Islet of Langerhans (tissue), 1 donor: ENCODE measurements at regions not wholly inside any gene's neighbourhood (a gene's known extent, or its start where the extent isn't known, plus 50 kb on each side); places are given as distances from the start of the nearest gene placed in this dataset.

Source experiments
- FAIRE-seq: peaks from one replicate; lab custom pipeline; 2011; peaks lifted over from hg19 to GRCh38; lab: Jason Lieb, UNC

DNA sequence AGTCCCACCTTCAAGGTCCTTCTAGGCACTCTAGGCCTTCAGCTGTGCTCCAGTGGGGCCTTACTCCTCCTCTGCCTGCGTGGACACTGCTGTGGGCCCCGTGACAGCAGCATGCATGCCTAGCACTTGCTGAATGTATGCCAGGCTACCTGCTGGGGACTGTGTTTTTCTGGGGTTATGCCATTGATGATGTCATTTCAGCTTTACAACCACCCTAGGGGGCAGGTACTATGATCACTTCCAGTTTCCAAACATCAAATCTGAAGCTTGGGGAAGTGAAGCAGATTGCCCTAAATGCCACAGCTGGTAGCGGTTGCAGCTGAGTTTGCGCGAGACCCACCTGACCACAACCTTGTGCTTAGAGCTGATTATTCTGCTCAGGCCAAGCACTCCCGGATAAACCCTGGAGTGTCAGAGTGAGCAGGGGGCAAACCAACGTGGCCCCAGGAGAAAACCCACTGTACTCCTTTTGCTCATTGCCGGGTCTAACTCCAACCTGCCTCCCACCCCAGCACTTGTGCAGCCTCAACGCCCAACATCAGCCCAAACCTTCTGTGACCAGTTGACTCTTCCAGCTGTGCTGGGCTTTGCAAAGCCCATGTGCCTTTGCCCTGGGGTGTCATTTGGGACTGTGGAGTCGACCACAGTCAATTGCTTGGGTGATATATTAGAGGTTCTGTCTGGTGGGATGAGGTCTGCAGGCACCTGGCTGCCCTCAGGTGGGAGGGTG is 168.4 kb downstream of the ENGASE start:
- FAIRE-seq: no peak

DNA sequence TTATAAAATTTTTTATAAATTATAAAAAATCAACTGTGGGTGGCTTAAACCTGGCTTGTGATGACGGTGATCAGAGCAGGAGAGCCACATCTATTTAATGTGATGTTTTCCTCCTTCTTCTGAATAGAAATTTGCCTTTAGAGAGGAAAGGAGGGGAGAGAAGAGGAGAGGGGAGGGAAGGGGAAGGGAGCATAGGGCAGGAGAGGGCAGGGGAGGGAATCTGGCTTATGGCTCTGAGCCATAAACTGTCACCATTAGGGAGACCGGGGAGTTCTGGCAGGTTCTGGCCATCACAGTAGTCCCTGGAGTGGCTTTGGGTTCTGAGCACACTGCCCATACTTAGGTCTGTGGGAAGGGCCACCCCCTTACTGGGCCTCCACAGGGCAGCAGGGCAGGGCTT is 167.8 kb downstream of the ENGASE start:
- FAIRE-seq: no peak

DNA sequence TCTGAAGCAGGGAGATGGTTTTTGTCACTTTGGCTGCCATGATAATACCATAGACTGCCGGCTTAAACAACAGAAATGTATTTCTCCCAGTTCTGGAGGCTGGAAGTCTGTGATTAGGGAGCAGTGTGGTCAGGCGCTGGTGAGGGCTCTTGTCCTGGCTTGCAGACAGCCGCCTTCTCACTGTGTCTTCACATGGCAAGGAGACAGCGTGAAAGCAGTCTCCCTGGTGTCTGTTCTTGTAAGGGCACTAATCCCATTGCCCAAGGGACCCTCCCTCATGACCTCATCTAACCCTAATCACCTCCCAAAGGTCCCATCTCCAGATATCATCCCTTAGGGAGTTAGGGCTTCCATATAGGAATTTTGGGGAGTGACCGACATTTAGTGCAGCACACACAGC is 167.0 kb downstream of the ENGASE start:
- no peak for FAIRE-seq

DNA sequence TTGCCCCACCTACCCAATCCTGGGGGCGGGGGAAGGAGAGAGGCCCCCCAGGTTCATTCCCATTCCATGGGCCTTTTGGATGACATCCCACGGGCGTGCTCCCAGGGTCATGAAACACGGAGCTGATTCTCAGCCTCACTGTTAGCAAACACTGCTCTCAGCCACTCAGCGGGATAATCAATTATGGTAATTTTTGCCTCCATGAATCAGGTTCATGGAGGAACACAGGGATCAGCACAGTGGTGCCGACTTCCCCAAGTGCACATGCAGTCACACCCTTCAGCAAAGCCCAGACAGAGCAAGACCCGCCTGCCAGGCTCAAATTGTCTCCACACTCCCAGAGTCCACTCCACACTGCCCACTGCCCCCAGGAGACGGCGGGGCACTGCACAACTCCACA is 164.6 kb downstream of the ENGASE start:
- no peak for FAIRE-seq

DNA sequence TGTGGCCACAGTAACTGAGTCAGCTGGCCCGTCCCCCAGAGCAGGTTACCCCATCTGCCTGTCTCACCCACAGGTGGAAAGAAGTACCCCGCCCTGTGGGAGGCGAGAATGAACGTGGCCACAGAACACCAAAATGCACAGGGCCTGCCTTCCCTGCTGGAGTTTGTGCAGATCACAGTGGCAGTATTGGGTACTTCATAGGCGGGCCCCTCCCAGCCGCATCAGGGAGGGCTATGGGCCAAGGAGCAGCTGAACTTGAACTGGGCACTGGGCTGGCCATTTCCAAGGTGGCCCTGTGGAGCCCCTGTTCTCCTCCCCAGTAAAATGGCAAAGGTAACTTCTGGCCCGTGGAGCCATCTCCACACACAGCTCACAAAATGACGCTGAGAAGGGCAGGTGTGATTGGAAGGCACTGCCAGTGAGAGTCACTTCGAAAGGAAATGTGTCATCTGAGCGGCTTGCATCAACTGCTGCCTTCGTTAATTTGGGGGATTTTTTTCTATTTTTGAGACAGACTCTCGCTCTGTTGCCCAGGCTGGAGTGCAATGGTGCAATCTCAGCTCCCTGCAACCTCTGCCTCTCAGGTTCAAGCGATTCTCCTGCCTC is 162.9 kb downstream of the ENGASE start:
- no peak for FAIRE-seq

DNA sequence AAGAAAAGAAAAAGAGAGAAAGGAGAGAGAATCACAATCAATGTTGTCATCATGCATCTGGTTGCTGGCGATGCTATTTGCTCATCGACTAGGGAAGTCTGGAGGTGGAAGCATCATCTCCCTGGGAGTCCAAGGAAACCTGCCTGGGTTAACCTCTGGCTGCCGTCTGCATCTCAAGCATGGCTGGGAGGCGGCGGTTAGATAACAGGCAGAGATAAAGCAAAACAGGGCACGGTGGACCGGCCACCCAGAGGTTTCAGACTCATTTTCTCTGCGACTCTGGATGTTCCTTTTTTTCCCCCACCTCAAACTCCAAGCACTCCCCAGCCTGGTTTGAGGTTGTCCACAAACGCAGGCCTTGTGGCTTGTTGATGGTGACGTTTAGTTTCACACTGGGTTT is 161.2 kb downstream of the ENGASE start:
- FAIRE-seq: no peak

DNA sequence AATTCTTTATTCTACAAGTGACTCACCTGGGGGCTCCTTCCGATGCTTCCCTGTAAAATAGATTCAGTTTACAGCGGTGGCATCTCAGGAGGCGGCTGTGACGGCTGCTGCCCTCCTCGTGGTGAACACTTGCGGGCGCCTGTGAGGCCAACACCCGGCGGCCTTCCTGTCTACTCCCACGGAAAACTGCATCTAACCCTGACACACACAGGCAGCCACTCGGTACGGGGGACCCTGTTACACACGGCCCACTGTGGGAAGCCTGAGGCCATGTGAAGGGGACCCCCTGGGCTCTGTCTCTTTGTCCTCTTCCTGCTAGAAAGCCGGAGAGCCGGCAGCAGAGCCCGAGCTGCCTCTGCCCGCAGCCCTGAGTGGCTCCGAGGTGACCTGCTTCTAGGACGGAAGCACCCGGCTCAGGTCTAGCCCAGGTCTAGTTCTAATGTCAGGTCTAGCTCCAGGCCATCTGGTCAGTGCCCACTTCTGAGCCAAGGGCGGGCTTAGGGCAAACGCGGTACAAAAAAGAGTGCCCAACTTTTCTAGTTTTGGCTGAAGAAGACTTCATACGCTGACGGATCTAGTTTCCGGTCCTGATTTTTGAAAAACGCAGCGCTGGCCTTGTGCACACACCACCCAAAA is 159.4 kb downstream of the ENGASE start:
- no peak for FAIRE-seq

DNA sequence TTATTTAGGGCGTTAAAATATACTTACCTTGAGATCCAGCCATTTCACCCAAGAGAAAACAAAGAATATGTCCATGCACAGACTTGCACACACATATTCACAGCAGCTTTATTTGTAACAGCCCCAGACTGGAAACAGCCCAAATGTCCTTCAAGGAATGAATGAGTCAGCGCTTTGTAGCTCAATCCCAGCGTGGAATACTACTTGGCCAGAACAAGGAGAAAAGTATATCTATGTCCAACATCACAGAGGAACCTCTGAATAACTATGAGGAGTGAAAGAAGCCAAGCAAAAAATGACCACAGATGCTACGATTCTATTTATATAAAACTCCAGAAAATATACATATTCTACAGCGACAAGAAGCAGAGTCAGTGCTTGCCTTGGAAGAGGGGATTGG is 158.3 kb downstream of the ENGASE start:
- no peak for FAIRE-seq

DNA sequence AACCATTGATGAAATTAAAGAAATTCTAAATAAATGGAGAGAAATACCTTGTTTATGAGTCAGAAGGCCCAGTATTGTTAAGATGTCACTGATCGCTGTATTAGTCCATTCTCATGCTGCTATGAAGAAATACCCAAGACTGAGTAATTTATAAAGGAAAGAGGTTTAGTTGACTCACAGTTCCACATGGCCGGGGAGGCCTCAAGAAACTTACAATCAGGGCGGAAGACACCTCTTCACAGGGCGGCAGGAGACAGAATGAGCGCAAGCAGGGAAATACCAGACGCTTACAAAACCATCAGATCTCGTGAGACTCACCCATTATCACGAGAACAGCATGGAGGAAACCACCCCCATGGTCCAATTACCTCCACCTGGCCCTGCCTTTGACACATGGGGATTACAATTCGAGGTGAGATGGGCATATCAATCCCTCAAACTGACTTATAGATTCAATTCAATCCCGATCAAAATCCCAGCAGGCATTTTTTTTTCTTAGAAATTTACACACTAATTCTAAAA is 157.2 kb downstream of the ENGASE start:
- FAIRE-seq: no peak

DNA sequence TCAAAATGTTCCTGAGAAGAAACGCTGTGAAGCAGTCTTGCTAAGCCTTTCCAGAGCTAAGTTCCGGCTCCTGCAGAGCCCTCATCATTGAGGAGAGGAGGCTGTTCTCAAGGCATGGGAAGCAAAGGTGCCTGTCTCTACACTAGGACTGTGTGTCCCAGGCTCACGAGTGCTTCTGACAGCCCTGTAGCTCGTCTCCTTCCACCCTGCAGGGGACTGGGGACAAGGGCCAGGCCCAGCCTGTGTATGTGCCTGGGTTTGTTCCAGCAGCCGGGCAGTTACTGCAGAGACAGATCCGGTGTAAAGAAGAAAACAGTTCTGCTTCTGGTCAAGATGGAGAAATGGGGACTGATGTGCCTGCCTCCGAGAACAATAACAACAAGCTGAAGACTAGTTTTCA is 156.0 kb downstream of the ENGASE start:
- FAIRE-seq: no peak

DNA sequence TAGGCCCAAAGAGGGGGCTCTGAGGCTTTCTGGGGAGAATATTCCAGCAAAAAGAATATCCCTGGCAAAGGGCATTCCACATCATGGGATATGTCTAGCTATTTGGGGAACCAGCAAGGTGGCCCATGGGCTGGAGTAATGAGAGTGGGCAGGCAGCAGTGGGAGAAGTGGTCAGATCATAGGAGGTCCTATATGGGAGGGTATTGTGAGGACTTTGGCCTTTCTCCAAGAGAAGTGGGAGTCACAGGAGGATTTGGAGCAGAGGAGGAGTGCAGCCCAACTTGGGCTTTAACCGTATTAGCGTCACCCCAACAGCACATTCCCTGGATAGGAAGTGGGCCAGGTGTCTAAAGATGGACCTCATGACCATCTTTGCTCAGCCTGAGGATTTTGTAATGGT is 151.4 kb downstream of the ENGASE start:
- FAIRE-seq: no peak

DNA sequence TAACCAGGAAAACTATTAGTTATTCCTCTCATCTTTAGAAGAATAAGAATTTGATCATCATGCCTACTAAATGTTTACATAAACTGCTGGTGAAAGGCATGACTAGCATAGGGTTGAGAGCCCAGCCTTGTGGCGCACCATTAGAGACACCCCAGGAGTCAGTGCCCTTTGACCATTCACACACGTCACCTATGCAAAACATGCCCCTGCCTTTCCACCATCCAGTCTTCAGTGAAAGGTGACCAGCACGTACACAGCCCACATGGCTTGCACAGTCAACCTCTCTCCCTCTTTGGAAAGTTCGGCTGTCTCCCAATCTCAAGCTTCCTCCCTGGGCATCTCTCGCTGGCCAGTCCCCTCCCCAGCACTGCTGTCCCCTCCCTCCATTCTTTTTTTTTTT is 150.3 kb downstream of the ENGASE start:
- no peak for FAIRE-seq

DNA sequence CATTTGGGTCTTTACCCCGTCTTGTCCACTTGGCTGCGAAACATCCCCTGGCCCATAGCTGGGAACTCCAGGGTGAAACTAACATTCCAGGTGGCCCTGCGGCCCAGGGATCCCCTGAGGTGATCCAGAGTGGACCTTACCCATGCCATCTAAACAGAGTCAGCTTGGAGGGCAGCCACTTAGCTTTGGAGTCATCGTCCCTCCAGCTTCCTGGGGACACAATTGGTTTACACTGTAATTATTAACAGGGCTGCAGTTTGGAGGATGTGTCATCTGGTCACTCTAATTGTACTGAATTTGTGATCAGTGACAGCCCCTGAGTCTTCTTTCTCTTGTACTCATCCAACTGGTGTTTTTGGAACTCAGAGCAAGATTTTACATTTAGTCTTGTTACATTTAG is 149.9 kb downstream of the ENGASE start:
- FAIRE-seq: no peak

DNA sequence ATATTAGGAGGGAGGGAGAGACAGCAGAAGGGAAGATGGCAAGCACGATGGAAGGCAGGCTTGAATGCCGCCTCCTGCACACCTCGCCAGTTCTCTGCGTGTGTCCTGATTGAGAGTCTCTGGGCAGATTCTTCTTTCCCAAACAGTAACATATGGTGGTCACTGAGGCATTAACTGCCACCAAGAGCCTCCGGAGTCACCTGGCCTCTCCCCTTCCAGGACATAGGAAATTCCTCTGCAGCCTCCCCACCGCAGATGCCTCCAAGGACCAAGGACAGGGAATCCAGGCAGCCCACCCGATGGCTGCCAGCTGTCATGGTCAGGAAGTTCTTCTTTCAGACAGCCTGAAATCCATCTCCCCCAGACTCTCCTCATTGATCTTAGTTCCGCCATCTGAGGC is 149.3 kb downstream of the ENGASE start:
- FAIRE-seq: no peak

DNA sequence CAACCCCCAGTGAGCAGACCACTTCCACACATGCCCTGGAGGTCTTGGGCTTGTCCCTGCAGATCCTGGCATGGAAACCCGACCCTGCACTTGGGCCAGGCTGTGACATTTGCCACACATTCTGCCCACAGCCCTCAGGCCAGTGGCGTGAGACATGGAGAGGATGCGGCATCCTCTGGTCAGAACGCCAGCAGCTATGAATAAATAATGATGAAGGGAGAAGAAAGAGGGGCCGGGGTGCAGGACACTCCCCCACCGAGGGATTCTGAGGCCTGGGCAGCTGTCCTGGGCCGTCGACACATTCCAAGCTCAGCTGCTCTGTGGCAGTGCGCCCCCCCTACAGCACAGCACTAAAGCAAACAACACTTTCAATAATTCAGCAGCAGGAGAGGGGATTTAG is 148.8 kb downstream of the ENGASE start:
- no peak for FAIRE-seq

DNA sequence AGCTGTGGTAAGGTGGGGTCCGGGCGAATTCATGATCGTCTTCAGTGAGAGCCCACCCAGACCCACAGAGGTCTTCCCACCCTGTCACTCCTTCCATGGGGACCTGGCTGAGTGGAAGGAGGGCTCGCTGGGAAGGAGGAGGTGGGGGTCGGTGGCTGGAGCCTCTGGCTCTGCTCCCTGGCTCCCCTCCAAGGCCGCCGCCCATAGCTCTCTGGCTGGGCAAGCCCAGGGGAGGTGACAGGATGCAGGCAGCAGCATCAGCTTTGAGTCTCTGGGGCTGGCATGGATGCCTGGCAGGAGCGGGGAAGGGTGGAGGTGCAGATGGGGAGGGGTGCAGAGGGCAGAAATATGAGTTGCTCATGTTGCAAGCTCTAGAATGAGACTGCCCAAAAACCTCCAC is 147.0 kb downstream of the ENGASE start:
- no peak for FAIRE-seq

DNA sequence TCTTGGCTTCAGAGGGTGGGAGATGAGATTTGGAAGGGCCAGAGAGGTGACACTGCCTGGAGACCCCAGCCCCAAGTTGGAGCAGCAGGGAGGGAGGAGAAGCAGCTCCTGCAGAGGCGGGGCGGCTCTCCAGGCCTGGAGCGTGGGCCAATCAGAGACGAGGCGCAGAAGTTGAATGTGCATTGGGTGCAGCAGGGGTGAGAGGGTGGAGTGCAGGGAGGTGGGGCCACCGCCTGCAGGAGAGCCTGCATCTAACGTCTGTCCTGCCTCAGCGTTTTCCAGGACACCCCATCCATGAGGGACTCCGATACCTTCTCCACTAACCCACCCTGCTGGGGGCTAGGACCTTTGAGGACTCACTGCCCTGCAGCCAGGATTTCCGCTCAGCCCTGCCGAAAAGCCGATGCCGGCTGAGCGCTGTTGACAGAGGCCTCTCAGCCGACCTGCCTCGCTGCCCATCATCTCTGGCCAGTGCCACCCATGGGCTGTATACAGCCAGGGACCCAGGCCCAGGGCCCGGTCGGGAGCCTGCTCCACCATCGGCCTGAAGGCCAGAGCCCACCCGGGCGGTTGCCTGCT is 146.2 kb downstream of the ENGASE start:
- FAIRE-seq: no peak

DNA sequence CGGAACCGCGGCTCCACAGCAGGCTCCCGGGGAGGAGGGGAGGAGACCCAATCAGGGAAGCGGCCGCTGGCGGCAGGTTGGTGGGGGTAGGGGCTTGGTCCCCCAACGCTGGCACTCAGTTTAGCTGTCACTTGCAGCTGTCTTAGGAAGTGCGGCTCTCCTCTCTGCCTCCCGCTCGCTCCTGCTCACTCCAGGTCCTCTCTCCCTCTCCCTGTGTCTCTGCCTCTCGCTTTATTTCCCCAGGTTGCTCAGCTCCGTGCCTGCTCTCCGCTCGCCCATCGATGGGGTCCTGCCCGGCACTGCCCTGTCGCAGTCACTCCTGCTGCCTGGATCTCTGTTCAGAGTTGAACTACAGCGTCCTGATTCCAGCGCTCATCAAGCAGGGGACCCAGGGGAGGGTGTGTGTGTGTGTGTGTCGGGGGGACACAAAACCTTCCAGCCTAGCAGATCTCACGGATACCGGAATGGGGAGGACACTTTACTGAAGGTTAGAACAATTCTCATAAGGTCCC is 145.6 kb downstream of the ENGASE start:
- no peak for FAIRE-seq

DNA sequence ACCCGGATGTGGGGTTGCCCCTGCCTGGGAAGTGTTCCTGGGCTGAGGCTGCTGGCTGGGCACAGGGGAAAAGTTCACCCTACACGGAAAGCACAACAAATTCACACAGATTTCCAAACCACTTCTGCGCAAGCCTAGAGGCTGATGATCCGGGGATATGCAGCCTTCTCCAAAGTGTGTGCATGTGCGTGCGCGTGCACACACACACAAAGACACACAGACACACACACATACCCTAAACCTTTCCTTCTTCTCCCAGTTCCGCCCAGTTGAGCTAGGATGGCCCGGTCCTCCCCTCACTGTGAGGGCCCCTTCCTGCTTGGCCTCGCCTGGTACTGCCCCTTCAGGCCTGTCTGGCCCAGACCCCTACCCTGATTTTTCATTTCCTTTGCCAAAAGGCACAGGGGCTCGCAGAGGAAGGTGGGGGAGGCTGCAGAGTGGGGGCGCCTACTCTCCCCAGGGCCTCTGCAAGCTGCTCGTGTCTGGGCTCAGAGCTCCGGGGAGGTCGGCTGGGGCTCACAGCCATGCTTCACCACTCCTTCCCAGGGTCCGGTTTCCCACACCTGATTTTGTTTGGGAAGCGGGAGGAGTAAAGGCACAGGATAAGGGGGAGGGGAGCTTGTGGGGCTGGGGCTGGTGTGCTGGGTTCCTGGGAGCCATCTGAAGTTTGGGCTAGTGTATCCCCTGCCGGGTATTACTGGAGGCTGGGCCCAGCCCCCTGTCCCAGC is 144.7 kb downstream of the ENGASE start:
- FAIRE-seq: no peak

DNA sequence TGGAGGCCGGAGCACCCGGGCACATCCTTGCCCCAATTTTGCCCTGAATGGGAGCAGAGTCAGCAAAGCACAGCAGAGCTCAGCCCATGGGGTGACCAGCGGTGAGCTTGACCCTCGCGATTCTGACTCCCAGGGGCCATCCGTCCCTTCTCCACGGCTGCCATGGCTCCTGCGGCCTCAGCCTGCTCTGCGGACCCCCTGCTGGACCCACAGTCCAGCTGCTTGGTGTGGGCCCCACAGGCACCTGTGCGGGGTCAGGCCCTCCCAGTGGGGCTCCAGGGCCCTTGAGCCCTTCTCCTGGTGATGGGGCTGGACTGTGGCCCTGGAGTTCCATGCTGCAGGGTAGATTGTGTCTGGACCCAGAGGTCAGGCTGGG is 144.2 kb downstream of the ENGASE start:
- no peak for FAIRE-seq

DNA sequence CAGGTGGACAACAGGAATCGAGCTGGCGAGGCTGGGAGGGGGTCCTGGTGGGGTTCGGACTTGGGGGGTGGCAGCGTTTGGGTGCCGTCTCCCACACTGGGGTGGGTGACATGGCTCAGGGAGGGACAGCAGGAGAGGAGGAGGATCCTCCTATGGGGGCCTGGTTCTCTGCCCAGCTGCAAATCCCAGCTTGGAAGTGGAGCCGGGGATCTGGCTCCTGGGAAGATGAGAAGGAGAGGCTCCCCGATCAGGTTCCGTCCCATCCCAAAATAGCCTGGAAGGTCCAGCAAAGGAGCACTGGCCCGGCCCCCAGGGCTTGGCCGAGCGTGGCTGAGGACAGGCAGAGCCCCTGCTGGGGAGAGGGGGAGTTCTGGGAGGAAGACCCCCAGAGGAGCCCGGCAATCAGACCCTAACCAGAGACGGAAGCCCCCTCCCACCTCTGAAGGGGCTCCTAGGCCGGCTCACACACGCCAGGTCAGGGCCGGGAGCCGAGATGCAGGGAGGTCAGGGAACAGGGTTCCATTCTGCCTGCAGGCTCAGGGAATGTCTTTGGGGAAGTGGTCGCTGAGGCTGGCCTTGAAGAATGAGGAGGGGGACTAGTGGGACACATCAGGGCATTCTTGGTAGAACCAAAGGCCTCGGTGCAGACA is 143.7 kb downstream of the ENGASE start:
- no peak for FAIRE-seq
